Muscle of arm (tissue), 1 donor: ENCODE measurements at regions not wholly inside any gene's neighbourhood (a gene's known extent, or its start where the extent isn't known, plus 50 kb on each side); places are given as distances from the start of the nearest gene placed in this dataset.

Source experiments
- DNase-seq: peaks from one replicate; pipeline ENCODE4 v3.0.0-alpha.2; 2013

DNA sequence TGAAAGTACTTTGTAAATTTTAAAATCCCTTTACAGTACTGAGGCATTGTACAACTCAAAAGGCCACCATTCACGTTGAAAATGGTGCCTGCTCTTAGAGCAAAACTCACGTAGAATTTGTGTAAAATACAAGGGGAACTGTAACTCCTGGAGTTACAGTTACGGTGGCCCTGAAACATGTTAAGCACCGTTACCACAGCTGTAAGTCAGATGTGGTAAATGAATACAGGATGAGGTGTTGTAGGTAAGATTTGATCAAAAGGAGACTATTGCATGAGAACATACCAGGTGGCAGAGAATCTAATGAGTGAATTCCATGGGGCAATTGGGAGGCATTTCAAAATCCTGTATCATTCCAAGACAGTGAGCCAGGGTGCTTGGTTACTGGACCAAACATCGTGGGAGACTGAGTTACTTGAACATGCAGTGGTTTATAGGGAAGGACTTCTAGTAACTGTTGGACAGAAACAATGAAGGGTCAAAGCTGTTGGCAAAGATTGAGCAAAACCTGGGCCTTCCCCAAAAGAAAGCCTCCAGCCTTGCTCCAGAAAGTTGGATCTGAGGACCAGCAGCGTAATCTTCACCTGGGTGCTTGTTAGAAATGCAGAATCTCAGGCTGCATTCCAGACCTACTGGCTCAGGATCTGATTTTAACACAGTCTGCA is 535.8 kb upstream of the POU3F3 start:
- DNase-seq: no peak

DNA sequence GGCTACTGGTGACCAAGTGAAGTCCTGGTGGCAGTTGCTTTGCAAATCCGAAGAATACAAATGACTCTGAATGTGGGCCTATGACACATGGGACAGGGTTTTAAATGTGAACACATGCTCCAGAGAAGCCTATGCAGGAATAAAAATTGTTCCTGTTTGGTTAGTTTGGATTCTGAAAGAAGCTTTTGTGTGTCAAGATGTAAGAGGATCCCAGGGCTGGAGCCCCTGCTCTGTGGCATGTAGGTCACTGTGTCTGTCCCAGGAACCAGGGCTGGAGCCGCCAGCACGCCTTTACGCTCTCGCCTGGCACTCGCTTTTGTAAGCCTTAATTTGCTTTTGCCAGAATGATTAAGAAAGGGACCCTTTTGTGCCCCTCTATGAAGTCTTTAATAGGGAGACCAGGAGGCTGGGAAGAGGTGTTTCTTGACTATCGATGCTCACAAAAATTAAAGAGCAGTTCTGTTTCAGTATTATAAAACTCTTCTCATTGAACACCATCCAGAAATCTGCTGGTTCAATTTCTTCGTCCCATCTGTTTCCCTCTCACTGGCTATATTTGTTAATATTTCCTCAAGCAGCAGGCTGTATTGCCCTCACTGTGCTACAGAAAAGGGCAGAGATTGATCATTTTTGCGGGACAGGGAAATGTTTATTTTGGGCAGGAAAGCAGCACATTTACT is 532.7 kb upstream of the POU3F3 start:
- no peak for DNase-seq

DNA sequence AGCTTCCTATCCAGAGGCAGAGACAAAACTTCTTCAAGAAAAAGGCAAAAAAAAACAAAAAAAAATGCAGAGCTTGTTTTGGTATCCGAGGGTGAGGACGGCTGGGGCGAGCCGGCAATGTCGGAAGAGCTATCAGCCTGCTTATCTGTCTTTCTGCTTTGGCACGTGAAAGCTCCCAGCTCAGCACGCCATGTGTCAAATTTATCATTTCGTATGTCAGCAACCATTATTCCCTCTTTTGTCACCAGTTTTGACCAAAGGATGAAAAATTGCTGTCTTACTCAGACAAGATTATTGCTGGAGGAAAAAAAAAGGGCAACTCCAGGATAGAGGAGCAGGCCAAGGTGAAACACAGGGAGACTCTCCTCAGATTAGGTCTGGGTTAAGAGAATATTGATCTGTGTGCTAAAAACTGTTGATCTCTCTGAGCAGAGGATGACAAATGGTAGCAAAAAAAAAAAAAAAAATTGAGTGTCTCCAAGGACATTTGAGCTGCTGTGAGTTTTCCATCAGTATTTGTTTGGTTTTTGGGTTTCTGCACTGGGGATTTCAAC is 532.0 kb upstream of the POU3F3 start:
- no peak for DNase-seq

GRCh38 chr2:104332731-104333130 is 521.2 kb upstream of the POU3F3 start:
- peak; percentile 45 for DNase-seq

DNA sequence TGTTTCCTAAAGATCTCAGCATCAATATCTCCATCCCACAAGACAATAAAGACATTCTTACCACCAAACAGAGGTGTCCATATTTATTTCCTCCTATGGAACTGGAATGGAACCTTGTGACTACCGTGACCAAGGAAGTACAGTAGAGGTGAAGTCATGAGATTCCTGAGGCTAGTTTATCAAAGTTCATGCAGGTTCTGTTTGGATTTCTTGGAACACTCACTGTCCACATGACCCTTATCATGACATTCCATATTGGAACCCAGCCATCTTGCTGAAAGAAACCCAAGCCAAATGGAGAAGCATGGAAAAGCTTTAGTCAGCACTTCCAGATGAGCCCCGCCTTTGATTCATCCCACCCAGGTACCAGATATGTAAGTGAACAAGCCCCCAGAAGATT is 516.0 kb upstream of the POU3F3 start:
- DNase-seq: no peak

DNA sequence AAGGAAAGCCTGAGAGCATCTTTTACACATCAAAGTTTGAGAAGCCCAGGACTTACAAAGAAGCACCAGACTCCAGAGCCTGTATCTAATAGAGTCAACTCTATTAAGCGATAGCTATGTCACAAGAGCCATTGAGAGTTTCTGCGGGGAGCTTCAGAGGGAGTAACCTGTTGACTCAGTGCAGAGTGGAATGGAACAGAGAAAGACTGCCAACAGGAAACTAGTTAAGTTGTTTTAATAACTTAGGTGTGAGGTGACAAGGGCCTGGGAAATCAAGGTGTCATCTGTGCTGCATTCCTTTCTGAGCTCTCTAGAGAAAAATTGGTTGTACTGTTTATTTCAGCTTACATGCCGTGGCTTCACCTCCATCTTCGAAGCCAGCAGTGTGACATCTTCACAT is 513.8 kb upstream of the POU3F3 start:
- DNase-seq: no peak

- no peak for DNase-seq
These were observed 512.8 kb upstream of the POU3F3 start for GRCh38 chr2:104340879-104341828.

DNA sequence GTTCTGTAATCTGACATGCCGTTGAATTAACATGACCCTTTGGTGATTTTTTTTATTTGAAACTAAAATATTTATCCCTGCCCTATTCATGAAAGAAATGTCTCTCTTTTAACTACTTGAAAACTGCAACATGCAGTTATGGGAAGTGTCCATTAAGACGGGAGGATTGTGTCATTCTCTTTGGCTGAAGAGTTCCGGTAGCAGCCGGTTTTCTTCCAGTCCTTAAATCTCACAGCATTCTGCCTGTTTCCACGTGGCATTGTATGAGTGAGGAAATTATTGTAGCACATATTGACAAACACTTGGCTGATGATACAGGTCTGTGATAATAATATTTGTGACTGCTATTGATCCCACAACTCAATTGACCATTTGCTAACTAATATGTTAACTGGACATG is 509.6 kb upstream of the POU3F3 start:
- DNase-seq: no peak

- no peak for DNase-seq
These were observed 508.9 kb upstream of the POU3F3 start for GRCh38 chr2:104344985-104345384.

DNA sequence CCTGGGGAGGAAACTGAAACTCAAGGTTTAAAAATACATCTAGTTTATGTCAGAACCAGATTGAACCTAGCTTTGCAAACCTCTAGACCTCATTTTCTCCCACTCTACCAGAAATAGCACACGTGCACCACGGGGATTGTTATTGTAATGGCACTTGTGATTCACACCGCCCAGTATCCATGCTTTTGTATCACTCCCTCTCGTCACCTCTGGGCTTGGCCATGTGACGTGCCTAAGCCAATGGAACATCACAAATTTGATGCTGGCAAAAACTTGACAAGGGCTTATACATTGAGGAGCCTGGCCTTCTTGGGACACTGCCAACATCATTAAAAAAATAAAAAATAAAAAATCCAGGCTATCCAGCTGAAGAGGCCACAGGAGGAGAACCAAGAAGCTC is 495.8 kb upstream of the POU3F3 start:
- no peak for DNase-seq

DNA sequence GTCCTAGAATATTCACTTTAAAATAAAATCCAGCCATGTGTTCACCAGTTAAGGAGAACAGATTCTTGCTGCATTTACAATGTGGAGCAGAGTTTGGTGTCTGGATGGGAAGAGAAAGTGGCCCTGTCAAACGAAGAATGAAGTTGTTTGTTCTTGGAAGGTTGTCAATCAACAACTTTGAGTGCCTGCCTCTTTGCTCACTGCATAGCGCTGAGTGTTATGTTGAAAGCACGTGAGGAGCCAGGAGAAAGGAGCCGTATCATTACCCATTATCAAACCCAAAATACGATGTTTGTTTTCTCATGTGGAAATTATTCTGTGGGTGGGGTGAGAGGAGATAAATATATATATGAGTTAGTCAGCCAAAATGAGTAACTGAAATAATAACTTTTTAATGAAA is 492.5 kb upstream of the POU3F3 start:
- DNase-seq: no peak

GRCh38 chr2:104368089-104368488 is 485.8 kb upstream of the POU3F3 start:
- DNase-seq: no peak

GRCh38 chr2:104371087-104371781 is 482.7 kb upstream of the POU3F3 start:
- no peak for DNase-seq

GRCh38 chr2:104375206-104375605 is 478.7 kb upstream of the POU3F3 start:
- no peak for DNase-seq

- DNase-seq: peak; percentile 51
These were observed 475.0 kb upstream of the POU3F3 start for GRCh38 chr2:104378853-104379374.

DNA sequence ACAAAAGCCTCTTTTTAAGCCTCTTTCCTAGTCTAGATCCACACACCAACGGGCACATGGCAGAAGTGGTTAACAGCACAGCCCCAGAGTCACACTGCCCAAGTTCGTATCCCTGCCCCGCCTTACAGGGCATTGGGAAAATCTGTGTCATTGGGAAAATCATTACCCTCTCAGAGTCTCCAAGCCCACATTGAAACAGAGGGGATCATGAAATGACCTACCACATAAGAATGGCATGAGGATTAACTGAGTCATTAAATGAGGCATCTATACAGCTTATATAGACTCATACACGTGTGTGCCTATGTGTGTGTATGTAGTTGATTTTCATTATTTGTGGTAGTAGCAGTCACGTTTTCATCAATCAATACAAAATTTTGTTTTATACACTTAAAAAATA is 469.0 kb upstream of the POU3F3 start:
- no peak for DNase-seq

GRCh38 chr2:104385743-104386142 is 468.2 kb upstream of the POU3F3 start:
- no peak for DNase-seq

DNA sequence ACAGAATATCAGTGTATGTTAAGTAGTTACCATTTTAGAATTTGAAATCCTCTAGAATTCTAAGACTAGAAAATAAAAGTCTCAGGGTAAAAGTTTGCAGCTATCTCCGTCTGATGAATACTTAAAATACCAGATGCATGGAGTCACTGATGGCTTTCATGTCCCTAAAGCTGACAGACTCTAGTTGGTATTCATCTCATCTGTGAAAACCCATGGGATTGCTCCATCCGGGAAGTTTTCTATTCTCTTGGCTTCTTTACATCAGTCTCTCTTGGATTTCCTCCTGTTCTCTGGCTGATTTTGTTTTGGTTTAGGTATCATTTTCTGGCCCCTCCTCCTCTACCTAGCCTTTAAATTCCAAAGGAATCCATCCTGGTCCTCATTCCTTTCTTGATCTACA is 465.6 kb upstream of the POU3F3 start:
- DNase-seq: no peak

GRCh38 chr2:104402825-104403224 is 451.1 kb upstream of the POU3F3 start:
- DNase-seq: no peak

DNA sequence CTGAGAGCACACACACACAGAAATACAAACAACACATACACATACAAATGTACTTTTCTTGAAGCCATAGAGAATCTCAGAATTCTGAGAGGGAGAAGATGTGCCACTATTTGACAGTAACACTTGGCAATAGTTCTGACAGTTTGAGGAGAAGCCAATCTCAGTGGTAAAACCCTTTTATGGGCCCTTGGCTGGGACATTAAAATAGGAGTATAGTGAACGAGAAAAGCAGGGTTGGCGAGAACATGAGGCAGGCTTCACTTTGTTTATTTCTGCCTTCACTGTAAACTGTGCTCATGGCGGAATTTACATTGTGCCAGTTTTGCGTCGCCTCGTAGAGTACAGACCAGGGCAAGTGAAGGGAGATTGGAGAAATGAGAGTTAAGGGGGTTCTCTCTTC is 449.4 kb upstream of the POU3F3 start:
- no peak for DNase-seq

GRCh38 chr2:104405623-104406022 is 448.3 kb upstream of the POU3F3 start:
- peak; percentile 23 for DNase-seq
